Karpas-422 (cell line): ENCODE measurements at regions not wholly inside any gene's neighbourhood (a gene's known extent, or its start where the extent isn't known, plus 50 kb on each side); places are given as distances from the start of the nearest gene placed in this dataset.
"Not testable (repeated sequence)": the region's sequence is repeated elsewhere in the genome, so short reads cannot be mapped to it uniquely, and the experiment has no call there.

Experiments
- DNase-seq: peaks from one replicate; pipeline ENCODE4 v3.0.0-alpha.2; 2015
- H2AFZ ChIP-seq: fragments of 200-600 bp; sonication (generic); 2 replicates; pipeline ENCODE4 v1.6.1; 2014; ENCODE audit warnings: antibody characterized with exemption, low read length, mixed read lengths
- H3K27ac ChIP-seq: fragments of 200-600 bp; sonication (generic); 2 replicates; pipeline ENCODE4 v1.5.1; 2014; ENCODE audit warnings: mild to moderate bottlenecking, low read length, moderate library complexity
- H3K27me3 ChIP-seq: fragments of 200-600 bp; sonication (generic); 2 replicates; pipeline ENCODE4 v1.6.1; 2014; ENCODE audit warnings: low read length, mixed read lengths
- H3K36me3 ChIP-seq: fragments of 200-600 bp; sonication (generic); 2 replicates; pipeline ENCODE4 v1.6.1; 2014; ENCODE audit warnings: low read length, mixed read lengths; ENCODE audit not compliant: insufficient read depth
- H3K4me1 ChIP-seq: fragments of 200-600 bp; sonication (generic); 2 replicates; pipeline ENCODE4 v1.6.1; 2014; ENCODE audit warnings: mild to moderate bottlenecking, low read length, mixed read lengths
- H3K4me2 ChIP-seq: fragments of 200-600 bp; sonication (generic); 2 replicates; pipeline ENCODE4 v1.6.1; 2014; ENCODE audit warnings: low read length, low read depth, mild to moderate bottlenecking; ENCODE audit not compliant: poor library complexity, severe bottlenecking
- H3K4me3 ChIP-seq: fragments of 200-600 bp; sonication (generic); 2 replicates; pipeline ENCODE4 v1.5.1; 2014; ENCODE audit warnings: mild to moderate bottlenecking, antibody characterized with exemption, low read length, mixed read lengths
- H3K79me2 ChIP-seq: fragments of 200-600 bp; sonication (generic); 2 replicates; pipeline ENCODE4 v1.6.1; 2014; ENCODE audit warnings: mild to moderate bottlenecking, low read length, mixed read lengths
- H3K9ac ChIP-seq: fragments of 200-600 bp; sonication (generic); 2 replicates; pipeline ENCODE4 v1.6.0; 2014; ENCODE audit warnings: low read length
- H3K9me2 ChIP-seq: fragments of 200-600 bp; sonication (generic), shearing (Covaris generic); replicated peaks from 2 replicates; pipeline ENCODE4 v1.6.0; 2014; ENCODE audit warnings: mild to moderate bottlenecking, low read length, moderate library complexity; ENCODE audit not compliant: insufficient read depth
- H3K9me3 ChIP-seq: fragments of 300-700, 200-600 bp; sonication (generic); 2 replicates; pipeline ENCODE4 v1.6.1; 2014; ENCODE audit warnings: low read length, mixed read lengths
- H4K20me1 ChIP-seq: fragments of 200-600 bp; sonication (generic); 2 replicates; pipeline ENCODE4 v1.6.1; 2014; ENCODE audit warnings: mild to moderate bottlenecking, antibody characterized with exemption, low read length, low read depth; ENCODE audit not compliant: insufficient read depth

- H3K27me3 ChIP-seq, H3K9ac ChIP-seq, H3K4me1 ChIP-seq, H2AFZ ChIP-seq, DNase-seq, H3K27ac ChIP-seq, H3K79me2 ChIP-seq, H4K20me1 ChIP-seq, H3K9me2 ChIP-seq, H3K9me3 ChIP-seq, H3K36me3 ChIP-seq: not testable (repeated sequence)
- peak overlapping the region; percentile 7 for H3K4me2 ChIP-seq
- H3K4me3 ChIP-seq, result peak overlapping the region; percentile 22; the same call in 1 of the 2 replicates
Observed at GRCh38 chr9:65384066-65384465, 99.1 kb upstream of the FOXD4L5 start.

GRCh38 chr9:65383646-65384045 lies 98.6 kb upstream of the FOXD4L5 start:
- DNase-seq, H3K4me2 ChIP-seq, H3K4me1 ChIP-seq, H4K20me1 ChIP-seq, H3K27ac ChIP-seq, H3K27me3 ChIP-seq, H2AFZ ChIP-seq, H3K9ac ChIP-seq, H3K9me2 ChIP-seq, H3K79me2 ChIP-seq, H3K4me3 ChIP-seq, H3K9me3 ChIP-seq, H3K36me3 ChIP-seq: not testable (repeated sequence)

- H3K9ac ChIP-seq, H2AFZ ChIP-seq, H3K4me3 ChIP-seq, H3K79me2 ChIP-seq, H3K9me2 ChIP-seq, H3K36me3 ChIP-seq, DNase-seq, H4K20me1 ChIP-seq, H3K4me2 ChIP-seq, H3K9me3 ChIP-seq, H3K27me3 ChIP-seq, H3K4me1 ChIP-seq, H3K27ac ChIP-seq: not testable (repeated sequence)
Observed at GRCh38 chr9:65382701-65383318, 97.8 kb upstream of the FOXD4L5 start.
